DND-41 (cell line): ENCODE measurements at regions not wholly inside any gene's neighbourhood (a gene's known extent, or its start where the extent isn't known, plus 50 kb on each side); places are given as distances from the start of the nearest gene placed in this dataset.

Source experiments
- ATAC-seq: fragments of 200-7000 bp; cut with Tn5 transposase; 3 replicates; pipeline ENCODE4 v1.9.1; 2021; ENCODE audit warnings: low read depth; ENCODE audit not compliant: insufficient read depth
- DNase-seq: peaks from one replicate; pipeline ENCODE4 v3.0.0-alpha.2; 2020
- H2AFZ ChIP-seq: 2 replicates; pipeline ENCODE4 v1.6.0; 2012; ENCODE audit warnings: low read depth, low read length
- H3K27ac ChIP-seq: 2 replicates; pipeline ENCODE4 v1.5.1; 2012; ENCODE audit warnings: low read length, inconsistent platforms
- H3K27me3 ChIP-seq: fragments of 200-600 bp; sonication (generic); 2 replicates; pipeline ENCODE4 v1.6.0; 2012; ENCODE audit warnings: low read length, mild to moderate bottlenecking, inconsistent platforms; ENCODE audit not compliant: insufficient read depth, poor library complexity
- H3K36me3 ChIP-seq: 2 replicates; pipeline ENCODE4 v1.5.1; 2012; ENCODE audit warnings: low read length, inconsistent platforms; ENCODE audit not compliant: insufficient read depth
- H3K4me1 ChIP-seq: 2 replicates; pipeline ENCODE4 v1.5.1; 2012; ENCODE audit warnings: mild to moderate bottlenecking, low read length; ENCODE audit not compliant: insufficient read depth
- H3K4me2 ChIP-seq: 2 replicates; pipeline ENCODE4 v1.6.0; 2012; ENCODE audit warnings: mild to moderate bottlenecking, moderate library complexity, low read length, inconsistent platforms; ENCODE audit not compliant: insufficient read depth
- H3K4me3 ChIP-seq, 2 experiments: fragments of 200-600 bp in 1 of 2; shearing (Covaris generic) in 1 of 2; 2 replicates each; pipeline ENCODE4 v1.5.1; 2012 to 2016; ENCODE audit warnings: inconsistent platforms in 2 of 2, low read length in 2 of 2, mild to moderate bottlenecking in 2 of 2, low read depth in 1 of 2, moderate library complexity in 1 of 2
- H3K79me2 ChIP-seq: 2 replicates; pipeline ENCODE4 v1.6.0; 2012; ENCODE audit warnings: low read length, inconsistent platforms; ENCODE audit not compliant: insufficient read depth
- H3K9ac ChIP-seq: 2 replicates; pipeline ENCODE4 v1.6.0; 2012; ENCODE audit warnings: low read depth, mild to moderate bottlenecking, inconsistent platforms, low read length, moderate library complexity
- H3K9me3 ChIP-seq: 2 replicates; pipeline ENCODE4 v1.5.1; 2012; ENCODE audit warnings: low read length, moderate library complexity, mild to moderate bottlenecking, inconsistent platforms; ENCODE audit not compliant: insufficient read depth, severe bottlenecking
- H4K20me1 ChIP-seq: 2 replicates; pipeline ENCODE4 v1.6.0; 2012; ENCODE audit warnings: low read length; ENCODE audit not compliant: insufficient read depth
- CTCF ChIP-seq: IDR thresholded peaks from 2 replicates; pipeline ENCODE4 v1.5.1; 2012; ENCODE audit warnings: borderline replicate concordance, low read length, moderate library complexity, mild to moderate bottlenecking; ENCODE audit not compliant: poor library complexity, severe bottlenecking; ENCODE audit errors: extremely low read depth
- EZH2 ChIP-seq: IDR thresholded peaks from 3 replicates; pipeline ENCODE4 v1.6.1; 2012; ENCODE audit warnings: borderline replicate concordance, low read depth, mild to moderate bottlenecking, moderate library complexity, low read length, inconsistent platforms; ENCODE audit not compliant: severe bottlenecking

- ATAC-seq = no peak
- Histone ChIP-seq H3K36me3 (no peaks in the 10 kb centered on the region), H3K27me3 (no peaks in the 10 kb centered on the region), H4K20me1 (no peaks in the 10 kb centered on the region), H3K4me2 (no peak overlapping the region), H3K9ac (no peak overlapping the region), H3K4me1 (no peaks in the 10 kb centered on the region), H3K9me3 (no peaks in the 10 kb centered on the region), H2AFZ (no peak overlapping the region), H3K4me3 (no peak overlapping the region), H3K79me2 (no peaks in the 10 kb centered on the region), H3K27ac (no peak overlapping the region)
- TF ChIP-seq CTCF (no peak), EZH2 (no peak)
- no peak for DNase-seq
Observed at GRCh38 chr6:92427453-92427852, 991.9 kb downstream of the EPHA7 start.

- H3K27me3 ChIP-seq = no peaks in the 10 kb centered on the region
- H2AFZ ChIP-seq = no peak overlapping the region
- no peaks in the 10 kb centered on the region for H3K36me3 ChIP-seq
- no peaks in the 10 kb centered on the region for H3K79me2 ChIP-seq
- H4K20me1 ChIP-seq = no peaks in the 10 kb centered on the region
- H3K4me1 ChIP-seq = no peaks in the 10 kb centered on the region
- no peaks in the 10 kb centered on the region for H3K9me3 ChIP-seq
- H3K4me2 ChIP-seq = no peak overlapping the region
- H3K27ac ChIP-seq = no peak overlapping the region
- no peak for DNase-seq
- no peak for ATAC-seq
- no peak overlapping the region for H3K9ac ChIP-seq
- H3K4me3 ChIP-seq = no peak overlapping the region
- TF ChIP-seq CTCF = no peak
- TF ChIP-seq EZH2 = no peak
Observed at GRCh38 chr6:92415656-92416055, 1003.7 kb downstream of the EPHA7 start.

- Histone ChIP-seq H4K20me1 (no peaks in the 10 kb centered on the region), H3K4me3 (no peak overlapping the region), H3K27me3 (no peaks in the 10 kb centered on the region), H3K4me2 (no peak overlapping the region), H3K9me3 (no peaks in the 10 kb centered on the region), H3K4me1 (no peaks in the 10 kb centered on the region), H2AFZ (no peak overlapping the region), H3K9ac (no peak overlapping the region), H3K27ac (no peak overlapping the region), H3K36me3 (no peaks in the 10 kb centered on the region), H3K79me2 (no peaks in the 10 kb centered on the region)
- TF ChIP-seq EZH2 = no peak
- no peak for TF ChIP-seq CTCF
- DNase-seq (no peak), ATAC-seq (no peak)
Observed at GRCh38 chr6:92408350-92408749, 1011.0 kb downstream of the EPHA7 start.

- DNase-seq = no peak
Observed at GRCh38 chr6:92404281-92404680, 1015.1 kb downstream of the EPHA7 start.

More at GRCh38 chr6:92404281-92404680, 1015.1 kb downstream of the EPHA7 start:
- TF ChIP-seq EZH2 (no peak), CTCF (no peak)
- Histone ChIP-seq H2AFZ (no peak overlapping the region), H3K79me2 (no peaks in the 10 kb centered on the region), H3K9me3 (no peaks in the 10 kb centered on the region), H3K9ac (no peak overlapping the region), H3K27ac (no peak overlapping the region), H3K36me3 (no peaks in the 10 kb centered on the region), H4K20me1 (no peaks in the 10 kb centered on the region), H3K4me2 (no peak overlapping the region), H3K27me3 (no peaks in the 10 kb centered on the region), H3K4me3 (no peak overlapping the region), H3K4me1 (no peaks in the 10 kb centered on the region)
- ATAC-seq = no peak
